ENCODE measurements at regions not wholly inside any gene's neighbourhood (a gene's known extent, or its start where the extent isn't known, plus 50 kb on each side); places are given as distances from the start of the nearest gene placed in this dataset.
"Not testable (repeated sequence)": the region's sequence is repeated elsewhere in the genome, so short reads cannot be mapped to it uniquely, and the experiment has no call there.

- no peak for DNase-seq
These were observed 408.2 kb upstream of the CBLB start for GRCh38 chr3:106276755-106277612.

- DNase-seq, result no peak
These were observed 408.9 kb upstream of the CBLB start for GRCh38 chr3:106277731-106278130.

- no peak for DNase-seq
These were observed 412.4 kb upstream of the CBLB start for GRCh38 chr3:106281221-106281620.

GRCh38 chr3:106282943-106283342, 414.1 kb upstream of the CBLB start:
- DNase-seq, result no peak

- DNase-seq, result no peak
These were observed 420.0 kb upstream of the CBLB start for GRCh38 chr3:106288781-106289180.

- no peak for DNase-seq
These were observed 421.6 kb upstream of the CBLB start for GRCh38 chr3:106290304-106290997.

- DNase-seq, result no peak
These were observed 424.3 kb upstream of the CBLB start for GRCh38 chr3:106293161-106293560.

GRCh38 chr3:106294121-106294520, 425.3 kb upstream of the CBLB start:
- DNase-seq, result no peak

- no peak for DNase-seq
These were observed 427.2 kb upstream of the CBLB start for GRCh38 chr3:106296062-106296461.

GRCh38 chr3:106299300-106300098, 430.7 kb upstream of the CBLB start:
- peak; percentile 5 for DNase-seq

GRCh38 chr3:106302451-106303221, 433.8 kb upstream of the CBLB start:
- peak; percentile 18 for DNase-seq

GRCh38 chr3:106303766-106304165, 435.0 kb upstream of the CBLB start:
- DNase-seq, result no peak

- no peak for DNase-seq
These were observed 436.3 kb upstream of the CBLB start for GRCh38 chr3:106305127-106305526.

- DNase-seq, result no peak
These were observed 437.1 kb upstream of the CBLB start for GRCh38 chr3:106305882-106306435.

GRCh38 chr3:106309274-106309673, 440.5 kb upstream of the CBLB start:
- no peak for DNase-seq

GRCh38 chr3:106309798-106310197, 441.0 kb upstream of the CBLB start:
- DNase-seq, result not testable (repeated sequence)

- DNase-seq, result no peak
These were observed 448.6 kb upstream of the CBLB start for GRCh38 chr3:106317141-106318055.

GRCh38 chr3:106321438-106321837, 452.6 kb upstream of the CBLB start:
- DNase-seq, result not testable (repeated sequence)

- no peak for DNase-seq
These were observed 454.8 kb upstream of the CBLB start for GRCh38 chr3:106323586-106323985.

- no peak for DNase-seq
These were observed 458.3 kb upstream of the CBLB start for GRCh38 chr3:106326941-106327695.

GRCh38 chr3:106327696-106328025, 458.8 kb upstream of the CBLB start:
- no peak for DNase-seq
